K562 (cell line): ENCODE measurements at regions not wholly inside any gene's neighbourhood (a gene's known extent, or its start where the extent isn't known, plus 50 kb on each side); places are given as distances from the start of the nearest gene placed in this dataset.

ENCODE experiments used
- ATAC-seq: fragments of 200-7000 bp; cut with Tn5 transposase; 3 replicates; pipeline ENCODE4 v1.9.1; 2020; ENCODE audit warnings: moderate library complexity
- BruUV-seq: library from RNA; stranded (reverse); fragments of 400-500 nt; replicated peaks from 2 replicates; lab custom pipeline; 2021; lab: Mats Ljungman, UMichigan
- CTCF ChIA-PET: fragments of 300-600 bp; formaldehyde crosslinking; extraction: SDS; loops from one replicate; lab custom pipeline; 2021; ENCODE audit warnings: low intra/inter-chr PET ratio; lab: Yijun Ruan, JAX
- POLR2A ChIA-PET: fragments of 300-600, 350-650 bp; sonication (Branson Sonifier 250); formaldehyde crosslinking; extraction: SDS; loops from one replicate; lab custom pipeline; 2021; ENCODE audit warnings: antibody characterized with exemption, inconsistent platforms; lab: Yijun Ruan, JAX
- DNase-seq, 4 experiments: peaks; one replicate each; pipeline versions ENCODE4 v3.0.0 to v3.0.0-alpha.2; 2011 to 2018; ENCODE audit warnings: low spot score in 3 of 4, mixed read lengths in 3 of 4; ENCODE audit errors: extremely low read depth in 1 of 4
- FAIRE-seq: peaks from 2 replicates; lab custom pipeline; 2011; peaks lifted over from hg19 to GRCh38; lab: Jason Lieb, UNC
- H2AFZ ChIP-seq: 2 replicates; pipeline ENCODE4 v1.6.0; 2011; ENCODE audit warnings: low read depth, low read length, control low read depth, inconsistent platforms
- H3K27ac ChIP-seq: fragments of 200-600 bp; 3 replicates; pipeline ENCODE4 v1.8.0; 2011; ENCODE audit warnings: low read depth, mild to moderate bottlenecking, control low read depth, inconsistent platforms, low read length, moderate library complexity, mixed read lengths; ENCODE audit errors: extremely low read depth
- H3K27me3 ChIP-seq, 2 experiments: fragments of 300-600 bp in 1 of 2; 2 replicates in 1 of 2; 3 replicates in 1 of 2; pipeline versions ENCODE4 v1.6.0 to v1.8.0; 2011; ENCODE audit warnings: inconsistent platforms in 2 of 2, low read length in 2 of 2, mild to moderate bottlenecking in 1 of 2, mixed read lengths in 1 of 2, moderate library complexity in 1 of 2; ENCODE audit not compliant: control insufficient read depth in 2 of 2, insufficient read depth in 2 of 2
- H3K36me3 ChIP-seq: fragments of 300-600 bp; 3 replicates; pipeline ENCODE4 v1.8.0; 2011; ENCODE audit warnings: mild to moderate bottlenecking, low read length, inconsistent platforms; ENCODE audit not compliant: control insufficient read depth, insufficient read depth
- H3K4me1 ChIP-seq, 2 experiments: fragments of 200-600 bp in 1 of 2; replicated peaks in 1 of 2; 2 replicates in 1 of 2; 3 replicates in 1 of 2; pipeline versions ENCODE4 v1.5.1 to v1.8.0; 2011; ENCODE audit warnings: inconsistent platforms in 2 of 2, low read length in 2 of 2, mild to moderate bottlenecking in 1 of 2, mixed read lengths in 1 of 2, moderate library complexity in 1 of 2; ENCODE audit not compliant: control insufficient read depth in 2 of 2, insufficient read depth in 2 of 2
- H3K4me2 ChIP-seq: 2 replicates; pipeline ENCODE4 v1.6.1; 2011; ENCODE audit warnings: low read length, control low read depth, inconsistent platforms, mixed read lengths; ENCODE audit not compliant: insufficient read depth
- H3K4me3 ChIP-seq: fragments of 200-600 bp; sonication (generic), shearing (Covaris generic); 2 replicates; pipeline ENCODE4 v1.5.1; 2016; ENCODE audit warnings: control low read depth, inconsistent platforms
- H3K79me2 ChIP-seq: fragments of 200-600 bp; 3 replicates; pipeline ENCODE4 v1.8.0; 2011; ENCODE audit warnings: low read length, inconsistent platforms; ENCODE audit not compliant: control insufficient read depth, insufficient read depth
- H3K9ac ChIP-seq, 2 experiments: 2 replicates each; pipeline versions ENCODE4 v1.6.0 to v1.6.1; 2011; ENCODE audit warnings: low read depth in 2 of 2, low read length in 2 of 2, control low read depth in 1 of 2, inconsistent platforms in 1 of 2, mild to moderate bottlenecking in 1 of 2, mixed read lengths in 1 of 2; ENCODE audit not compliant: insufficient read depth in 1 of 2
- H3K9me1 ChIP-seq: one replicate; pipeline ENCODE4 v1.6.0; 2011; ENCODE audit warnings: inconsistent platforms, mild to moderate bottlenecking, low read length, moderate library complexity; ENCODE audit not compliant: control insufficient read depth, insufficient read depth
- H3K9me3 ChIP-seq: replicated peaks from 2 replicates; pipeline ENCODE4 v1.5.1; 2011; ENCODE audit warnings: low read depth, low read length, inconsistent platforms; ENCODE audit not compliant: control insufficient read depth, insufficient read depth
- H4K20me1 ChIP-seq: replicated peaks from 2 replicates; pipeline ENCODE4 v1.6.1; 2011; ENCODE audit warnings: low read length, inconsistent platforms, mixed read lengths; ENCODE audit not compliant: control insufficient read depth, insufficient read depth
- ARNT ChIP-seq, 2 experiments: fragments of 450-650 bp; IDR thresholded peaks; 2 replicates each; pipeline ENCODE4 v1.6.1; 2016; ENCODE audit warnings: mild to moderate bottlenecking in 1 of 2
- CTCFL ChIP-seq: IDR thresholded peaks from 2 replicates; pipeline ENCODE4 v1.6.1; 2011; ENCODE audit warnings: borderline replicate concordance, low read depth, mild to moderate bottlenecking, moderate library complexity, low read length; ENCODE audit not compliant: insufficient read depth, poor library complexity, severe bottlenecking
- HEY1 ChIP-seq: fragments of 250-450 bp; sonication (Bioruptor Pico); IDR thresholded peaks from 2 replicates; pipeline ENCODE4 v1.5.0; 2020; ENCODE audit warnings: mild to moderate bottlenecking, moderate library complexity, borderline replicate concordance
- MAFK ChIP-seq: IDR thresholded peaks from 2 replicates; pipeline ENCODE4 v1.6.1; 2011; ENCODE audit warnings: low read length, improper control_type of control experiment
- NR0B1 ChIP-seq: fragments of 450-650 bp; IDR thresholded peaks from one replicate; pipeline ENCODE4 v1.6.1; 2018; ENCODE audit warnings: mild to moderate bottlenecking, moderate library complexity; ENCODE audit not compliant: partially characterized antibody
- SAFB2 ChIP-seq: fragments of 200-400 bp; formaldehyde crosslinking; IDR thresholded peaks from 2 replicates; pipeline ENCODE4 v1.6.1; 2018; ENCODE audit warnings: borderline replicate concordance, low read length, low read depth, moderate library complexity; ENCODE audit not compliant: severe bottlenecking
- SETDB1 ChIP-seq: IDR thresholded peaks from one replicate; pipeline ENCODE4 v1.6.1; 2012; ENCODE audit warnings: low read length, control low read depth, inconsistent platforms
- TBL1XR1 ChIP-seq, 2 experiments: IDR thresholded peaks; 2 replicates each; pipeline ENCODE4 v1.6.1; 2012; ENCODE audit warnings: improper control_type of control experiment in 2 of 2, low read length in 2 of 2, mild to moderate bottlenecking in 1 of 2
- THRAP3 ChIP-seq: fragments of 450-650 bp; IDR thresholded peaks from 2 replicates; pipeline ENCODE4 v1.6.1; 2016; ENCODE audit warnings: mild to moderate bottlenecking, inconsistent platforms, borderline replicate concordance
- TRIM24 ChIP-seq, 2 experiments: fragments of 450-650 bp; IDR thresholded peaks; 2 replicates each; pipeline ENCODE4 v1.6.1; 2016
- ZBTB49 ChIP-seq: sonication (generic); formaldehyde crosslinking; IDR thresholded peaks from 2 replicates; pipeline ENCODE4 v1.8.0; 2022; ENCODE audit warnings: missing genetic modification reagents, mild to moderate bottlenecking, borderline replicate concordance
- ZNF184 ChIP-seq: sonication (generic); formaldehyde crosslinking; IDR thresholded peaks from 2 replicates; pipeline ENCODE4 v1.5.0; 2020; ENCODE audit warnings: missing genetic modification reagents
- WGBS: fragments of 100-300 bp; shearing (Covaris generic); methylation state at CpG from one replicate; pipeline ENCODE4 v1.1.6; 2016; ENCODE audit warnings: low coverage, mixed read lengths; ENCODE audit not compliant: insufficient coverage; ENCODE audit errors: missing lambda C conversion rate; 5-methylcytosine and 5-hydroxymethylcytosine counted together
- in situ Hi-C: fragments of 300-500 bp; cut with MboI; formaldehyde crosslinking; loops from 4 replicates; pipeline ENCODE4 v1.15.0; 2018; ENCODE audit warnings: inconsistent platforms, mixed read lengths
- intact Hi-C: fragments of 100-400 bp; cut with micrococcal nuclease; formaldehyde crosslinking; loops from 2 replicates; pipeline ENCODE4 v1.14.2; 2022

GRCh38 chr1:81179242-81179641 lies 621.5 kb upstream of the ADGRL2 start:
- TF ChIP-seq TRIM24 (IDR thresholded peaks at IDR 0.05) (no peak), ZNF184 (no peak), SETDB1 (no peak), THRAP3 (no peak), MAFK (no peak), CTCFL (no peak), SAFB2 (no peak), TBL1XR1 (IDR thresholded peaks at IDR 0.05; ENCODE audit: low read length in 2 of 2) (no peak), HEY1 (CRISPR knock-in tag) (no peak), NR0B1 (no peak), ARNT (IDR thresholded peaks at IDR 0.05) (no peak), ZBTB49 (CRISPR knock-in tag) (no peak)
- ATAC-seq (no peak), DNase-seq (no peak), FAIRE-seq (no peak)
- Histone ChIP-seq H4K20me1 (no peaks in the 10 kb centered on the region), H3K9me3 (no peaks in the 10 kb centered on the region; the same call in 1 of the 2 replicates), H3K4me3 (no peak overlapping the region), H3K9ac (no peak overlapping the region), H3K79me2 (no peaks in the 10 kb centered on the region), H3K4me2 (no peak overlapping the region), H2AFZ (no peak overlapping the region), H3K4me1 (no peaks in the 10 kb centered on the region), H3K9me1 (no peaks in the 10 kb centered on the region), H3K27me3 (no peaks in the 10 kb centered on the region), H3K36me3 (no peaks in the 10 kb centered on the region), H3K27ac (no peak overlapping the region)
- ChIA-PET CTCF (no interaction called here), POLR2A (no interaction called here)
- in situ Hi-C loops (no loop called here), intact Hi-C loops (no loop called here)
- WGBS: 0% methylated on average over 1 of the region's 1 CpG
- no TSS peak for BruUV-seq
